GM12878 (cell line): ENCODE measurements at regions not wholly inside any gene's neighbourhood (a gene's known extent, or its start where the extent isn't known, plus 50 kb on each side); places are given as distances from the start of the nearest gene placed in this dataset.

ENCODE experiments used
- ATAC-seq: fragments of 200-7000 bp; cut with Tn5 transposase; 3 replicates; pipeline ENCODE4 v1.9.1; 2020; ENCODE audit warnings: mild to moderate bottlenecking, moderate library complexity
- BruUV-seq: library from RNA; stranded (reverse); fragments of 400-500 nt; replicated peaks from 2 replicates; lab custom pipeline; 2021; lab: Mats Ljungman, UMichigan
- CTCF ChIA-PET: fragments of 300-600 bp; sonication (Branson Sonifier 250); formaldehyde crosslinking; extraction: SDS; loops from one replicate; lab custom pipeline; 2021; ENCODE audit warnings: inconsistent platforms; lab: Yijun Ruan, JAX
- POLR2A ChIA-PET: fragments of 350-600 bp; formaldehyde crosslinking; extraction: SDS; loops from one replicate; lab custom pipeline; 2021; ENCODE audit warnings: inconsistent platforms; lab: Charles Lee
- RAD21 ChIA-PET: fragments of 300-600 bp; sonication (Branson Sonifier 250); formaldehyde crosslinking; loops from one replicate; lab custom pipeline; 2023; ENCODE audit warnings: antibody characterized with exemption; ENCODE audit not compliant: unreplicated experiment; lab: Charles Lee
- SMC1A ChIA-PET: fragments of 300-600 bp; sonication (Branson Sonifier 250); formaldehyde crosslinking; loops from one replicate; lab custom pipeline; 2023; ENCODE audit not compliant: unreplicated experiment, uncharacterized antibody; lab: Charles Lee
- DNase-seq: peaks from one replicate; pipeline ENCODE4 v3.0.0-alpha.2; 2011; ENCODE audit warnings: low read depth, low spot score
- FAIRE-seq: peaks from 3 replicates; lab custom pipeline; 2011; peaks lifted over from hg19 to GRCh38; lab: Jason Lieb, UNC
- H2AFZ ChIP-seq: 2 replicates; pipeline ENCODE4 v1.6.0; 2011; ENCODE audit warnings: low read depth, low read length, control low read depth; ENCODE audit not compliant: control insufficient read depth
- H3K27ac ChIP-seq: 2 replicates; pipeline ENCODE4 v1.5.1; 2011; ENCODE audit warnings: control low read depth; ENCODE audit not compliant: control insufficient read depth, insufficient read depth
- H3K27me3 ChIP-seq, 2 experiments: replicated peaks in 1 of 2; 2 replicates each; pipeline versions ENCODE4 v1.6.0 to v1.6.1; 2011; ENCODE audit warnings: low read length in 1 of 2; ENCODE audit not compliant: control insufficient read depth in 2 of 2, insufficient read depth in 2 of 2
- H3K36me3 ChIP-seq, 2 experiments: 2 replicates each; pipeline ENCODE4 v1.5.1; 2011; ENCODE audit warnings: low read length in 1 of 2; ENCODE audit not compliant: control insufficient read depth in 2 of 2, insufficient read depth in 2 of 2
- H3K4me1 ChIP-seq: 2 replicates; pipeline ENCODE4 v1.6.1; 2011; ENCODE audit warnings: mild to moderate bottlenecking, low read length, moderate library complexity, mixed read lengths; ENCODE audit not compliant: control insufficient read depth, insufficient read depth
- H3K4me2 ChIP-seq: 2 replicates; pipeline ENCODE4 v1.6.0; 2011; ENCODE audit warnings: control low read depth; ENCODE audit not compliant: control insufficient read depth, insufficient read depth
- H3K4me3 ChIP-seq: fragments of 200-600 bp; sonication (generic); 2 replicates; pipeline ENCODE4 v1.5.1; 2016
- H3K79me2 ChIP-seq: 2 replicates; pipeline ENCODE4 v1.6.0; 2011; ENCODE audit warnings: low read length; ENCODE audit not compliant: control insufficient read depth, insufficient read depth
- H3K9ac ChIP-seq: 2 replicates; pipeline ENCODE4 v1.8.0; 2011; ENCODE audit warnings: low read length, control low read depth, mixed read lengths; ENCODE audit not compliant: control insufficient read depth, insufficient read depth
- H3K9me3 ChIP-seq: replicated peaks from 3 replicates; pipeline ENCODE4 v1.5.1; 2011; ENCODE audit warnings: mild to moderate bottlenecking, low read length; ENCODE audit not compliant: control insufficient read depth, insufficient read depth
- H4K20me1 ChIP-seq: 2 replicates; pipeline ENCODE4 v1.6.0; 2011; ENCODE audit not compliant: control insufficient read depth, insufficient read depth
- MAX ChIP-seq: IDR thresholded peaks from 2 replicates; pipeline ENCODE4 v1.6.1; 2012; ENCODE audit warnings: low read depth, low read length, improper control_type of control experiment
- NFIC ChIP-seq: IDR thresholded peaks from 2 replicates; pipeline ENCODE4 v1.6.1; 2012; ENCODE audit warnings: low read depth, mild to moderate bottlenecking, inconsistent platforms, low read length, moderate library complexity
- PKNOX1 ChIP-seq: fragments of 450-650 bp; IDR thresholded peaks from 2 replicates; pipeline ENCODE4 v1.6.1; 2016; ENCODE audit warnings: mild to moderate bottlenecking
- RAD21 ChIP-seq: IDR thresholded peaks from 2 replicates; pipeline ENCODE4 v1.6.1; 2011; ENCODE audit warnings: mild to moderate bottlenecking, low read depth, low read length, moderate library complexity; ENCODE audit not compliant: insufficient read depth
- RUNX3 ChIP-seq: IDR thresholded peaks from 2 replicates; pipeline ENCODE4 v1.6.1; 2012; ENCODE audit warnings: low read length, inconsistent platforms
- TCF12 ChIP-seq: IDR thresholded peaks from 2 replicates; pipeline ENCODE4 v1.6.1; 2011; ENCODE audit warnings: low read depth, mild to moderate bottlenecking, low read length
- ZBTB33 ChIP-seq: fragments of 450-650 bp; IDR thresholded peaks from 2 replicates; pipeline ENCODE4 v1.6.1; 2017; ENCODE audit warnings: mild to moderate bottlenecking
- WGBS: methylation state at CpG from one replicate; pipeline ENCODE4 v1.1.6; 2016; ENCODE audit warnings: low lambda C conversion rate; ENCODE audit not compliant: insufficient replicate concordance, insufficient coverage; ENCODE audit errors: missing lambda C conversion rate; 5-methylcytosine and 5-hydroxymethylcytosine counted together
- in situ Hi-C: fragments of 300-500 bp; cut with MboI; formaldehyde crosslinking; loops from 9 replicates; pipeline ENCODE4 v1.14.3; 2018; ENCODE audit warnings: mixed read lengths
- intact Hi-C: fragments of 100-400 bp; cut with micrococcal nuclease; formaldehyde crosslinking; loops from one replicate; pipeline ENCODE4 v1.14.2; 2022; ENCODE audit not compliant: unreplicated experiment

GRCh38 chr14:97457575-97458085, 660.4 kb downstream of the VRK1 start:
- Histone ChIP-seq H2AFZ (no peak overlapping the region), H3K4me2 (no peak overlapping the region), H4K20me1 (no peaks in the 10 kb centered on the region), H3K4me3 (no peak overlapping the region), H3K9ac (no peak overlapping the region), H3K27me3 (no peaks in the 10 kb centered on the region), H3K36me3 (no peaks in the 10 kb centered on the region), H3K9me3 (peaks cover 3% of the 10 kb centered on the region; the same call in 2 of the 3 replicates), H3K79me2 (no peaks in the 10 kb centered on the region), H3K27ac (no peak overlapping the region), H3K4me1 (peaks cover 11% of the 10 kb centered on the region)
- ChIA-PET POLR2A (interaction anchor here (0.5 to 1.8 kb wide), 4 partner anchors 24 to 1234 kb away, joined by 3 to 6 read pairs (median 4); no protein-coding TSS in a partner anchor), RAD21 (interaction anchor here (0.6 to 2.6 kb wide), 5 partner anchors 23 to 240 kb away, joined by 3 to 9 read pairs (median 3); no protein-coding TSS in a partner anchor), CTCF (interaction anchor here (1.2 to 1.9 kb wide), 4 partner anchors 13 to 1935 kb away, joined by 3 to 6 read pairs (median 3); no protein-coding TSS in a partner anchor), SMC1A (interaction anchor here (0.6 to 3.2 kb wide), 14 partner anchors 13 to 157 kb away, joined by 3 to 16 read pairs (median 4); no protein-coding TSS in a partner anchor)
- in situ Hi-C loops (no loop called here), intact Hi-C loops (no loop called here)
- BruUV-seq, result no TSS peak
- 53% methylated on average over 16 of the region's 16 CpGs for WGBS
- FAIRE-seq, result no peak
- ATAC-seq, result no peak
- DNase-seq, result no peak
- TF ChIP-seq PKNOX1 (no peak), RUNX3 (no peak), TCF12 (no peak), RAD21 (no peak), NFIC (no peak), MAX (no peak), ZBTB33 (no peak)
